Liver (tissue), 3 donors: ENCODE measurements at regions not wholly inside any gene's neighbourhood (a gene's known extent, or its start where the extent isn't known, plus 50 kb on each side); places are given as distances from the start of the nearest gene placed in this dataset.

Source experiments
- GABPA ChIP-seq, 2 donors: IDR thresholded peaks in 1 of 2; conservative IDR thresholded peaks in 1 of 2; 2 replicates each; pipeline ENCODE4 v1.6.1; 2016; ENCODE audit warnings: antibody characterized with exemption in 2 of 2, mild to moderate bottlenecking in 1 of 2, moderate library complexity in 1 of 2
- TF ChIP-seq, protein P1 (sequence below): IDR thresholded peaks from 2 replicates; pipeline ENCODE4 v1.6.1; 2016; ENCODE audit warnings: antibody characterized with exemption, mild to moderate bottlenecking
- TF ChIP-seq, protein P2 (sequence below): fragments of 150-350 bp; IDR thresholded peaks from 2 replicates; pipeline ENCODE4 v1.5.1; 2017; ENCODE audit warnings: improper control_type of control experiment, low read depth, low read length; ENCODE audit not compliant: missing input control
- donor health status: healthy.
- donor health status: healthy.

GRCh38 chr4:28822163-28822562 lies 1898.0 kb upstream of the PCDH7 start:
- TF ChIP-seq, protein P1, sequence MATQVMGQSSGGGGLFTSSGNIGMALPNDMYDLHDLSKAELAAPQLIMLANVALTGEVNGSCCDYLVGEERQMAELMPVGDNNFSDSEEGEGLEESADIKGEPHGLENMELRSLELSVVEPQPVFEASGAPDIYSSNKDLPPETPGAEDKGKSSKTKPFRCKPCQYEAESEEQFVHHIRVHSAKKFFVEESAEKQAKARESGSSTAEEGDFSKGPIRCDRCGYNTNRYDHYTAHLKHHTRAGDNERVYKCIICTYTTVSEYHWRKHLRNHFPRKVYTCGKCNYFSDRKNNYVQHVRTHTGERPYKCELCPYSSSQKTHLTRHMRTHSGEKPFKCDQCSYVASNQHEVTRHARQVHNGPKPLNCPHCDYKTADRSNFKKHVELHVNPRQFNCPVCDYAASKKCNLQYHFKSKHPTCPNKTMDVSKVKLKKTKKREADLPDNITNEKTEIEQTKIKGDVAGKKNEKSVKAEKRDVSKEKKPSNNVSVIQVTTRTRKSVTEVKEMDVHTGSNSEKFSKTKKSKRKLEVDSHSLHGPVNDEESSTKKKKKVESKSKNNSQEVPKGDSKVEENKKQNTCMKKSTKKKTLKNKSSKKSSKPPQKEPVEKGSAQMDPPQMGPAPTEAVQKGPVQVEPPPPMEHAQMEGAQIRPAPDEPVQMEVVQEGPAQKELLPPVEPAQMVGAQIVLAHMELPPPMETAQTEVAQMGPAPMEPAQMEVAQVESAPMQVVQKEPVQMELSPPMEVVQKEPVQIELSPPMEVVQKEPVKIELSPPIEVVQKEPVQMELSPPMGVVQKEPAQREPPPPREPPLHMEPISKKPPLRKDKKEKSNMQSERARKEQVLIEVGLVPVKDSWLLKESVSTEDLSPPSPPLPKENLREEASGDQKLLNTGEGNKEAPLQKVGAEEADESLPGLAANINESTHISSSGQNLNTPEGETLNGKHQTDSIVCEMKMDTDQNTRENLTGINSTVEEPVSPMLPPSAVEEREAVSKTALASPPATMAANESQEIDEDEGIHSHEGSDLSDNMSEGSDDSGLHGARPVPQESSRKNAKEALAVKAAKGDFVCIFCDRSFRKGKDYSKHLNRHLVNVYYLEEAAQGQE, result no peak
- TF ChIP-seq, protein P2, sequence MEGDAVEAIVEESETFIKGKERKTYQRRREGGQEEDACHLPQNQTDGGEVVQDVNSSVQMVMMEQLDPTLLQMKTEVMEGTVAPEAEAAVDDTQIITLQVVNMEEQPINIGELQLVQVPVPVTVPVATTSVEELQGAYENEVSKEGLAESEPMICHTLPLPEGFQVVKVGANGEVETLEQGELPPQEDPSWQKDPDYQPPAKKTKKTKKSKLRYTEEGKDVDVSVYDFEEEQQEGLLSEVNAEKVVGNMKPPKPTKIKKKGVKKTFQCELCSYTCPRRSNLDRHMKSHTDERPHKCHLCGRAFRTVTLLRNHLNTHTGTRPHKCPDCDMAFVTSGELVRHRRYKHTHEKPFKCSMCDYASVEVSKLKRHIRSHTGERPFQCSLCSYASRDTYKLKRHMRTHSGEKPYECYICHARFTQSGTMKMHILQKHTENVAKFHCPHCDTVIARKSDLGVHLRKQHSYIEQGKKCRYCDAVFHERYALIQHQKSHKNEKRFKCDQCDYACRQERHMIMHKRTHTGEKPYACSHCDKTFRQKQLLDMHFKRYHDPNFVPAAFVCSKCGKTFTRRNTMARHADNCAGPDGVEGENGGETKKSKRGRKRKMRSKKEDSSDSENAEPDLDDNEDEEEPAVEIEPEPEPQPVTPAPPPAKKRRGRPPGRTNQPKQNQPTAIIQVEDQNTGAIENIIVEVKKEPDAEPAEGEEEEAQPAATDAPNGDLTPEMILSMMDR, result no peak
- no peak for TF ChIP-seq GABPA (IDR thresholded peaks at IDR 0.05 in 1 of 2, conservative IDR thresholded peaks at IDR 0.05 in 1 of 2)
